SK-N-MC (cell line): ENCODE measurements at regions not wholly inside any gene's neighbourhood (a gene's known extent, or its start where the extent isn't known, plus 50 kb on each side); places are given as distances from the start of the nearest gene placed in this dataset.

Source experiments
- EZH2 ChIP-seq: fragments of 200-600 bp; sonication (generic); IDR thresholded peaks from one replicate; pipeline ENCODE4 v1.6.1; 2017; ENCODE audit warnings: antibody characterized with exemption
- FOXP2 ChIP-seq: optimal IDR thresholded peaks from 2 replicates; pipeline ENCODE3; 2011; ENCODE audit warnings: mild to moderate bottlenecking, moderate library complexity; ENCODE audit not compliant: insufficient read depth; ENCODE audit errors: extremely low read length, control extremely low read depth
- POLR2AphosphoS5 ChIP-seq: IDR thresholded peaks from 2 replicates; pipeline ENCODE4 v1.6.1; 2012; ENCODE audit warnings: mild to moderate bottlenecking, low read depth, low read length, borderline replicate concordance

DNA sequence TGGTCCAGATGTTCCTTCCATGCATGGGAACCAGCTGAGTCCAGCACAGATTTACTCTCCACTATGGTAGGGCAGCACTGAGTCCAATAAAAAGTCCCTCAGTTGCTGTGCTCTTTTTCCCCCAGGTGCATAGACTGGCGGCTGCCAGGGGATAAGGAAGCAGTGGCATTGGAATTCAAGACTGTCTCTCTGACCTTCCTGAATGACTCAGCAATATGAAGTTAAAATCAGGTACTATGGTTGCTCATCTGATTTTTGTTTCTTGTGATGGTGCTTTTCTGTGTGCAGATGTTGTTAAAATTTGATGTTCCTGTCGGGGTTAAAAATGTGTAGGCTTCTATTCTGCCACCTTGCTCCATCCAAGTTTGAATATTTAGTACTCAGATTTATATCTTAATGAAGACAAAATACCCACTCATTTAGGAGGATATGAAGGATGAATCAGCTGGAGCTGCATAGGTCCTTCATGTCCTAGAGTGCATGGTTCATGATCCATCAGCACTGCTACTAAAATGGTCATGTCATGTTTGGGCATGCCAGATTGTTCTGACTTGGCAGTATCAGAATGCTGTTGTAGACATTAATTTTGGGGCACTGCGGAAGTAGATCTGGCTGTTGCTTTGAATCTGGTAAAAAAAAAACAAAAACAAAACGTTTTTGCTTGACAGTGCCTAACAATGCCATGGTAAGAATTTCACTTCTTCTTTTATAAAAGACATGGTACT lies 321.2 kb upstream of the MAP3K7 start:
- TF ChIP-seq EZH2: no peak
- TF ChIP-seq POLR2AphosphoS5: no peak
- no peak for TF ChIP-seq FOXP2
